PC-3 (cell line): ENCODE measurements at regions not wholly inside any gene's neighbourhood (a gene's known extent, or its start where the extent isn't known, plus 50 kb on each side); places are given as distances from the start of the nearest gene placed in this dataset.

Source experiments
- ATAC-seq: fragments of 200-7000 bp; cut with Tn5 transposase; 2 replicates; pipeline ENCODE4 v1.9.1; 2020; ENCODE audit warnings: mild to moderate bottlenecking, moderate library complexity
- BruUV-seq: library from RNA; stranded (reverse); fragments of 400-500 nt; replicated peaks from 2 replicates; lab custom pipeline; 2021; lab: Mats Ljungman, UMichigan
- CTCF ChIA-PET: fragments of 300-600 bp; sonication (Branson Sonifier 250); formaldehyde crosslinking; loops from one replicate; lab custom pipeline; 2022; ENCODE audit warnings: antibody characterized with exemption; lab: Charles Lee
- POLR2A ChIA-PET: fragments of 300-600 bp; sonication (Branson Sonifier 250); formaldehyde crosslinking; loops from one replicate; lab custom pipeline; 2022; ENCODE audit warnings: antibody characterized with exemption; ENCODE audit not compliant: unreplicated experiment; lab: Charles Lee
- DNase-seq: peaks from one replicate; pipeline ENCODE4 v3.0.0-alpha.2; 2015
- H2AFZ ChIP-seq: fragments of 300-600 bp; sonication (generic); 2 replicates; pipeline ENCODE4 v1.6.0; 2016; ENCODE audit warnings: antibody characterized with exemption, low read length
- H3F3A ChIP-seq: fragments of 300-600 bp; sonication (generic); one replicate; pipeline ENCODE4 v1.6.0; 2017; ENCODE audit warnings: antibody characterized with exemption, low read length, control low read depth, mild to moderate bottlenecking; ENCODE audit not compliant: unreplicated experiment
- H3K27ac ChIP-seq: fragments of 300-600 bp; sonication (generic); 2 replicates; pipeline ENCODE4 v1.5.1; 2016; ENCODE audit warnings: mild to moderate bottlenecking, low read length
- H3K27me3 ChIP-seq: fragments of 300-600 bp; sonication (generic); 2 replicates; pipeline ENCODE4 v1.6.1; 2016; ENCODE audit warnings: low read length, mixed read lengths
- H3K36me3 ChIP-seq: fragments of 300-600 bp; sonication (generic); 2 replicates; pipeline ENCODE4 v1.6.1; 2016; ENCODE audit warnings: low read depth, mixed run types, low read length, mixed read lengths
- H3K4me1 ChIP-seq: fragments of 300-600 bp; sonication (generic); 2 replicates; pipeline ENCODE4 v1.5.1; 2016; ENCODE audit warnings: low read length; ENCODE audit not compliant: insufficient read depth
- H3K4me2 ChIP-seq: fragments of 300-600 bp; sonication (generic); 2 replicates; pipeline ENCODE4 v1.6.0; 2016; ENCODE audit warnings: low read length
- H3K4me3 ChIP-seq: fragments of 300-600 bp; sonication (generic); 2 replicates; pipeline ENCODE4 v1.5.1; 2016; ENCODE audit warnings: mild to moderate bottlenecking, low read length, mixed read lengths
- H3K79me2 ChIP-seq: fragments of 300-600 bp; sonication (generic); 2 replicates; pipeline ENCODE4 v1.6.1; 2017; ENCODE audit warnings: low read length, mixed read lengths
- H3K9ac ChIP-seq: fragments of 300-600 bp; sonication (generic); 2 replicates; pipeline ENCODE4 v1.6.0; 2016; ENCODE audit warnings: mild to moderate bottlenecking, low read length
- H3K9me2 ChIP-seq: fragments of 300-600 bp; sonication (generic); replicated peaks from 2 replicates; pipeline ENCODE4 v1.6.1; 2016; ENCODE audit warnings: mixed run types, low read length, mixed read lengths
- H3K9me3 ChIP-seq: fragments of 300-600 bp; sonication (generic); 2 replicates; pipeline ENCODE4 v1.6.1; 2016; ENCODE audit warnings: low read length, mixed read lengths
- H4K20me1 ChIP-seq: fragments of 300-600 bp; sonication (generic); 2 replicates; pipeline ENCODE4 v1.6.1; 2016; ENCODE audit warnings: low read length, mixed read lengths
- EZH2 ChIP-seq: fragments of 300-600 bp; sonication (generic); IDR thresholded peaks from one replicate; pipeline ENCODE4 v1.6.1; 2017; ENCODE audit warnings: antibody characterized with exemption, mild to moderate bottlenecking, low read length; ENCODE audit not compliant: unreplicated experiment
- EZH2phosphoT487 ChIP-seq: fragments of 300-600 bp; sonication (generic); IDR thresholded peaks from 2 replicates; pipeline ENCODE4 v1.6.1; 2018; ENCODE audit warnings: mild to moderate bottlenecking, antibody characterized with exemption, low read length, borderline replicate concordance
- intact Hi-C: fragments of 100-400 bp; cut with micrococcal nuclease; formaldehyde crosslinking; loops from 2 replicates; pipeline ENCODE4 v1.9.0; 2023
- TF ChIP-seq, protein P1 (sequence below): fragments of 300-600 bp; sonication (generic); conservative IDR thresholded peaks from 2 replicates; pipeline ENCODE4 v1.5.1; 2017; ENCODE audit warnings: antibody characterized with exemption, low read depth, mild to moderate bottlenecking, low read length

DNA sequence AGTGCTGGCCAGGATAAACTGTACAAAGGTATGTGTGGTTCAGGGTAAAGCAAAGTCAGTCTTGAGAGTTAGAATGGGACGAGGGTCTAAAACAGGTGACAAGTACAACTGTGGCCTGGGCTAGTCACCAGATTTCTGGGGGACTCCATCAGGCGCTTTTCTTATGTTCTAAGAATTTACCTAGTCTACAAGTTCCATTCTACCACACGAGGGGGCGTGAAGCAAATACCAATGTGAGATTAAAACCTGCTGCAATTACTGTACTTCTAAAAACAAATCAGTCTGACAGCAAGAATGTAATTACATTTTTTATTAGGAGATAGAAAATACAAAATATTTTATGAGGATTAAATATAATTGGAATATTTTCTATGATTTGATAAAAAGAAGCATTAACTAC lies 146.5 kb downstream of the ALOX5 start:
- H3K4me1 ChIP-seq: no peaks in the 10 kb centered on the region
- CTCF ChIA-PET: no interaction called here

DNA sequence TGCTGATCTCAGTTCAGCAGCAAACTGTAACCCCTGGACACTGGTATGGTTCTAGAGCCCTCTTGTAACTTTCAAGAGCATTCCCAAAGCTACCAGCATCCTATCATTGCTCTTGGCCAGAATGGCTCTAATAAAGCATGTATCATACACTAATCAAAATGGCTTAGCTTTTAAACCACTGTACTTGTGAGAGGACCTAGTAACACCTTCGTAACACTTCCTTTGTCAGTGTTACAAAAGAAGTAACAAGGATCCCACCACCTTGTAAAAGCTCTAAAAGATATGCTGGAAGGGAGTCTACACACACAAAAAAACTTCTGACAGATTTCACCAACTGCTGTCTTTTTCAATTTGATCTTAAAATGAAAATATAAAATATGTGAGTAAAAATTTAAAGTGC lies 144.7 kb downstream of the ALOX5 start:
- no peak overlapping the region for H3K4me3 ChIP-seq
- H3K36me3 ChIP-seq: no peaks in the 10 kb centered on the region
- TF ChIP-seq, protein P1, sequence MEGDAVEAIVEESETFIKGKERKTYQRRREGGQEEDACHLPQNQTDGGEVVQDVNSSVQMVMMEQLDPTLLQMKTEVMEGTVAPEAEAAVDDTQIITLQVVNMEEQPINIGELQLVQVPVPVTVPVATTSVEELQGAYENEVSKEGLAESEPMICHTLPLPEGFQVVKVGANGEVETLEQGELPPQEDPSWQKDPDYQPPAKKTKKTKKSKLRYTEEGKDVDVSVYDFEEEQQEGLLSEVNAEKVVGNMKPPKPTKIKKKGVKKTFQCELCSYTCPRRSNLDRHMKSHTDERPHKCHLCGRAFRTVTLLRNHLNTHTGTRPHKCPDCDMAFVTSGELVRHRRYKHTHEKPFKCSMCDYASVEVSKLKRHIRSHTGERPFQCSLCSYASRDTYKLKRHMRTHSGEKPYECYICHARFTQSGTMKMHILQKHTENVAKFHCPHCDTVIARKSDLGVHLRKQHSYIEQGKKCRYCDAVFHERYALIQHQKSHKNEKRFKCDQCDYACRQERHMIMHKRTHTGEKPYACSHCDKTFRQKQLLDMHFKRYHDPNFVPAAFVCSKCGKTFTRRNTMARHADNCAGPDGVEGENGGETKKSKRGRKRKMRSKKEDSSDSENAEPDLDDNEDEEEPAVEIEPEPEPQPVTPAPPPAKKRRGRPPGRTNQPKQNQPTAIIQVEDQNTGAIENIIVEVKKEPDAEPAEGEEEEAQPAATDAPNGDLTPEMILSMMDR: no peak
- TF ChIP-seq EZH2: no peak
- no peak for TF ChIP-seq EZH2phosphoT487
- H3K9me3 ChIP-seq: no peaks in the 10 kb centered on the region
- H3K9me2 ChIP-seq: no peaks in the 10 kb centered on the region
- CTCF ChIA-PET: no interaction called here
- ATAC-seq (no peak), DNase-seq (no peak)
- H3K9ac ChIP-seq: no peak overlapping the region
- intact Hi-C loops: no loop called here
- H3K27ac ChIP-seq: no peak overlapping the region
- POLR2A ChIA-PET: no interaction called here
- BruUV-seq: no TSS peak
- H3K4me2 ChIP-seq: no peak overlapping the region
- no peaks in the 10 kb centered on the region for H3F3A ChIP-seq
- H3K79me2 ChIP-seq: no peaks in the 10 kb centered on the region
- no peaks in the 10 kb centered on the region; the same call in 1 of the 2 replicates for H3K4me1 ChIP-seq
- no peak overlapping the region for H2AFZ ChIP-seq
- no peaks in the 10 kb centered on the region for H4K20me1 ChIP-seq
- no peaks in the 10 kb centered on the region for H3K27me3 ChIP-seq

More for the DNA sequence above, 146.5 kb downstream of the ALOX5 start:
- TF ChIP-seq EZH2 (no peak), EZH2phosphoT487 (no peak)
- TF ChIP-seq, protein P1: no peak
- intact Hi-C loops: no loop called here
- Histone ChIP-seq H3K9me3 (no peaks in the 10 kb centered on the region), H3K9me2 (no peaks in the 10 kb centered on the region), H3K79me2 (no peaks in the 10 kb centered on the region), H3K27ac (no peak overlapping the region), H4K20me1 (no peaks in the 10 kb centered on the region), H3F3A (no peaks in the 10 kb centered on the region), H3K4me2 (no peak overlapping the region), H3K4me3 (no peak overlapping the region), H3K27me3 (no peaks in the 10 kb centered on the region), H3K9ac (no peak overlapping the region), H2AFZ (no peak overlapping the region), H3K36me3 (no peaks in the 10 kb centered on the region)
- ATAC-seq (no peak), DNase-seq (no peak)
- BruUV-seq: no TSS peak
- POLR2A ChIA-PET: no interaction called here

DNA sequence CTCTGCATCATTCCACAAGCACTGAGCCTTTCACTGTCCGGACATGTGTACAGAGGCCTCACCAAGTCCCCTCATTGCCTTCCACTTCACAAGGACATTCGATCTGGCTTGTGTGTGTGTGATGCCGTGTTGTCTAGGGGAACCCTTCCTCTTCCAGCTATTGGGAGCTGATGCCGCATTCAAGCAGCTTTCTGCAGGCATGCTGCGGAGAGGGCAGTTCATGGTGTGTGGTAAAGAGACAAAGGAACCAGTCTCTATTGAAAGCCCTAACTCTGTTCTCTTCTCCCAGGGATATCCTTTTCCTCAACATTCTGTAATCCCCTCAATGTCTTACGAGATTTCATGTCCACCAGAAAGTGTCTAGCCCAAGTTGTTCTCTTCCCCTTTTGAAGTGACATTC lies 141.6 kb downstream of the ALOX5 start:
- Histone ChIP-seq H2AFZ (no peak overlapping the region), H3K4me3 (no peak overlapping the region), H3K79me2 (no peaks in the 10 kb centered on the region), H4K20me1 (no peaks in the 10 kb centered on the region), H3K4me1 (peaks cover 1% of the 10 kb centered on the region), H3K9me3 (no peaks in the 10 kb centered on the region), H3F3A (no peaks in the 10 kb centered on the region), H3K36me3 (no peaks in the 10 kb centered on the region), H3K9me2 (no peaks in the 10 kb centered on the region), H3K27ac (no peak overlapping the region), H3K9ac (no peak overlapping the region), H3K27me3 (no peaks in the 10 kb centered on the region), H3K4me2 (no peak overlapping the region)
- no TSS peak for BruUV-seq
- intact Hi-C loops: no loop called here
- TF ChIP-seq EZH2 (no peak), EZH2phosphoT487 (no peak)
- TF ChIP-seq, protein P1: no peak
- ChIA-PET POLR2A (no interaction called here), CTCF (no interaction called here)
- DNase-seq: no peak
- ATAC-seq: no peak
